GM19468 (cell line): ENCODE measurements at regions not wholly inside any gene's neighbourhood (a gene's known extent, or its start where the extent isn't known, plus 50 kb on each side); places are given as distances from the start of the nearest gene placed in this dataset.
A peak's percentile ranks its signal among the peaks of the same experiment; 100 is the strongest.

Experiments used
- ATAC-seq: cut with Tn5 transposase; IDR thresholded peaks from one replicate; pipeline ENCODE4 v1.9.1; 2021; ENCODE audit warnings: mild to moderate bottlenecking, moderate library complexity, moderate number of reproducible peaks; ENCODE audit not compliant: unreplicated experiment; ENCODE audit errors: extremely low read depth

- peak; percentile 100 for ATAC-seq
Observed at GRCh38 chr2:76599732-76600368, 889.1 kb upstream of the GCFC2 start.

DNA sequence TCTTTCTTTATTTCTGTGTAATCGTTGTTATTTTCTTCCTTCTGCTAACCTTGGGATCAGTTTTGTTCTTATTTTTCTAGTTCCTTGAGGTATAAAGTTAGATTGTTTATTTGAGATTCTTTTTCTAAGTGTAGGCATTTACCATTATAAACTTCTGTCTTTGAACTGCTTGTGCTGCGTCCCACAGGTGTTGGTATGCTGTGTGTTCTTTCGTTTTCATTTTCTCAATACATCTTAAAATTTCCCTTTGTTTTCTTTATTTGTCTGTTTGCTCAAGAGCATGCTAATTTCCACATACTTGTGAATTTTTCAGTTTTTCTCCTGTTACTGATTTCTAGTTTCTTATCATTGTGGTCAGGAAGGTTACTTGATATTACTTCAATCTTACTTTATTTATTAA lies 873.8 kb upstream of the GCFC2 start:
- ATAC-seq: no peak

DNA sequence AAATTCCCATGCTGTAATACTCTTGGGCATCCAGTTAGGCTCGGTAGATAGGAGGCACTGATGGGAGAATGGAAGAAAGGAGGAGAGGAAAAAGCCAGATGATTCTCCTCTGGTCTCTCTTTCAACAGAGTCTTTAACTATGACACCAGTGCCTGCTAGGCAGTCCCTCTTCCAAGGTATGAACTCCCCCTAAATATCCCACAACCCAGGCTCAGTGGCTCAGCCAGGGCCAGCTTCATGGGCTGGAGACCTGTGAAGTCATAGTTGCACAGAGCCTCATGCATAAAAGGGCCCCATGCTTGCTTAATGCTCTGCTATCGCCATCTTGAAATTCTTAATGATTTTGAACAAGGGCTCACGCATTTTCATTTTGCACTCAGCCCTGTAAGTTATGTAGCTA lies 869.2 kb upstream of the GCFC2 start:
- ATAC-seq: no peak

DNA sequence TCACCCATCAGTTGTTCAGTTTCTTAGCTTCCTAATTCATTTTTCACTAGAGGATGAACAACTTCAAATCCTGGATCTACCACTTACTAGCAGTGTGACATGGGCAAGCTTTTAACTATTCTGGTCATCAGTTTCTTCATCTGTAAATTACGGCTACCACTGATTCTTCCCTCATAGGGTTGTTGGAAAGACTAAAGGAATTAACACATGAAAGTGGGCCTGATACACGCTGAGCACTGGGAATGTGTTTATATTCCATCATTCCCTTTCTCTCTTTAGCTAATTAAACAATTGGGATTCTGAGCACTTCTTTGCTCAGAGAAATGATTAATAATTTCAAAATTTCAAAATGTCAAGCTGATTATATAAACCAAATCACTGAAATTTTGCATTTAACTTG lies 862.3 kb upstream of the GCFC2 start:
- no peak for ATAC-seq

- no peak for ATAC-seq
Observed at GRCh38 chr2:76569819-76570218, 859.1 kb upstream of the GCFC2 start.

GRCh38 chr2:76567478-76567877 lies 856.8 kb upstream of the GCFC2 start:
- ATAC-seq: no peak

DNA sequence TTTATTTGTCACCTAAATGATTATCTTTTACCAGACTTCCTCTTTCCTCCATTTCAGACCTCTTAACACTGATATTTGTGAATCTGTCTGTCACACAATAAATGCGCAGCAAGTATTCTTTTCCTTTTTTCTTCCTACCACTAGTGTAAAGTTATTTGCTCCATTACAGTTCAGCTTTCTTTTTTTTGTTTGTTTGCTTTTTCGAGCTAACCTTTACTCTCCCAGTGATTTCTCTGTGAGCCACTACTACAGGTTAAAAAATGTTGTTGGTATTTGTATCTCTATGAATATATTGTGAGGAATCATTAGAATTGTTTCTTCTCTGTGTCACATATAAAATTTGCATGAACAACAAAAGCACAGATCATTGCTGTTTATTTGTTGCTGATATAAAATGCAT lies 854.0 kb upstream of the GCFC2 start:
- ATAC-seq: no peak

DNA sequence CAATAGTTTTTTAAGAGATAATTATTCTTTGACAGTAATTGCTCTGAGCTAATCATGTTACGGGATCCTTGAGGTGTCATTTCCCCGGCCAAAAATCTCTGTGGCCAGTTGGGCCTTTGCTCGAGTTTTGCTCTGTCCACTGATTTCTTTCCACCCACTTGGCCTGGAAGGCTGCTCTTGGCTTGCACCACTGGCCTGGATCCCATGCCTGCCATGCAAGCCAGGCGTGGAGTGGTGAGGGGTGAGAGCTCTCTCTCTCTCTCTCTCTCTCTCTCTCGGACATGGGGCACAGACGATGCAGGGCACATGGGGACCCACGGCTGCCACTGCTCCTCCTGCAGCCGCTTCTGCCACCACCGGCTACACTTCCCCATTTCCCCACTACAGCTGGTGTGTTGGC lies 853.0 kb upstream of the GCFC2 start:
- no peak for ATAC-seq

- ATAC-seq: no peak
Observed at GRCh38 chr2:76558157-76558556, 847.4 kb upstream of the GCFC2 start.

- no peak for ATAC-seq
Observed at GRCh38 chr2:76556018-76556417, 845.3 kb upstream of the GCFC2 start.

GRCh38 chr2:76546207-76546606 lies 835.5 kb upstream of the GCFC2 start:
- ATAC-seq: no peak

- ATAC-seq: no peak
Observed at GRCh38 chr2:76544901-76545300, 834.2 kb upstream of the GCFC2 start.

DNA sequence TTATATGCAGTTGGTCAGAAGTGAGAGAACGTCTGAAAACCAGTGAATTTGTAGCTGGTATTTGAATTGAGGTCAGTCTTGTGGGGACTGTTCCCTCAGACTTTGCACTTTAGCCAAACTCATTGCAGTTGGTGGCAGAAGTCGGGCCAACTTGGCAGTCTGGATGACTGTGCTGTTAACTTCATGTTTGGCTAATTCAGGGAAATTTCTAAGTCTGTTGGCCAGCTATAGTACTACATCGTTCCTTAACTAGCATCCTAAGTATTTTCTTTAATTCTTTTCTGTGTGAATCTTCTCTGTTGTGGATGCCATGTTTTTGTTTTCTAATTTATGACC lies 806.8 kb upstream of the GCFC2 start:
- no peak for ATAC-seq

DNA sequence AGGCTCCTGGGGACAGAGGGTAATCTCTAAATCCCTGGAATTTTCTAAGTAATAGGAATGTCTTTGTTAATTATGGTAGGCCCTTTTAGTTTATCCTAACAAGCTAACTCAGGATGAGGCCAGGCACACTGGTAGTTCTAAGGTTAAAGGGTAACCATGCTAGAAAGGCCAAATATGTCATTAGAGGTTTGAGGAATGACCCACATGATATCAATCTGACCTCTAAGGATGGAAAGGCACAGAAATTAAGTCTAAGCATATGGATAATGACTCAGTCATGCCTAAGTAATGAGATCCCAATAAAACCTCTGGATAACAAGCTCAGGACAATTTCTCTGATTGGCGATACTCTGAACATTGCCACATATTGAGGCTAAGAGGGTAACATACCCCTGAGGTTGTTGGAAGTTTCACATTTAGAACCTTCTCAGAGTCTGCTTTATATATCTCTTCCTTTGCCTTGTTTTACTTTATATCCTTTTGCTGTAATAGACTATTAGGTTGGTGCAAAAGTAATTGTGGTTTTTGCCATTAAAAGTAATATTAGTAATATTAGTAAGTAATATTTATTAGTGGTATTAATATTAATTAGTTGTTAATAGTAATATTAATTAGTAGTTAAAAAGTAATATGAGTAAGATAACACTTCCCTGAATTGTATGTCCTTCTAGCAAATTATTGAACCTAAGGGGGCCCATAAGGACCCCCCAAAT lies 806.3 kb upstream of the GCFC2 start:
- ATAC-seq: no peak

DNA sequence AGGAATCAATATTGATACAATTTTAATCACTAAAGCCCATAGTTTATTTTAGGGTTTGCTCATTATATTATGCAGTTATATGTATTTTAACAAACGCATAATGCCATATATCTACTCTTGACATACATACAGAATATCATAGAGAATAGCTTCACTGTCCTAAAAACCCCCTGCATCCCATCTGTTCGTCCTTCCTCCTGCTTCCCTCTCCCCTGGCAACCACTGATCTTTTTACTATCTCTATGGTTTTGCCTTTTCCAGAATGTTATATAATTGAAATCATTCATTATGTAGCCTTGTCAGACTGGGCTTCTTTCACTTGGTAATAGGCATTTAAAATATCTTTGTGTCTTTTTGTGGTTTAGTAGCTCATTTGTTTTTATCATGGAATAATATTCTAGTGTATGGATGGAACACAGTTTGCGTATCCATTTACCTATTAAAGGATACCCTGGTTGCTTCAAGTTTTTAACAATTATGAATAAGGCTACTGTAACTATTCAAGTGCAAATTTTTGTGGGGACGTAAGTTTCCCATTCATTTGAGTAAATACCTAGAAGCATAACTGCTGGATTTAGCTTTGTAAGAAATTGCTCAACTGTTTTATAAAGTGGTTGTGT lies 801.6 kb upstream of the GCFC2 start:
- no peak for ATAC-seq

- no peak for ATAC-seq
Observed at GRCh38 chr2:76506538-76506937, 795.8 kb upstream of the GCFC2 start.

GRCh38 chr2:76501641-76502040 lies 790.9 kb upstream of the GCFC2 start:
- ATAC-seq: no peak

DNA sequence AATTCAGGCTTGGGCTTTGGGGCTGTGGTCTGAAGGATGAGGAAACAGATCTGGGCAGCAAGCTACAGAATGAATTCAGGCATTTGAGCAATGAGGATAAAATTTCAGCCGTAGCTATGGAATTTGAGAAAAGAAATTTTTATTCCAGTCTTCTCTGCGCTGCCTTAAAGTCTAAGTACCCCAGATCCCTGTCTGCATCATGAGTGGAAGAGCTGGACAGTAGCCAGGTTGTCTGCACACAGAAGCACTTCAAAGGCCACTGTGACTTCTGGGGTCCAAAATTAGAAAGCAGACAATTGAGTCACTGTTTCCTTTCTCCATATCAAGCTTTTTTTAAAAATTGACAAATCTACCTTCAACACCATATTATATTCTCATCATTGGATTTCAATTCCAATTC lies 787.6 kb upstream of the GCFC2 start:
- no peak for ATAC-seq

- ATAC-seq: no peak
Observed at GRCh38 chr2:76491503-76491902, 780.8 kb upstream of the GCFC2 start.

- no peak for ATAC-seq
Observed at GRCh38 chr2:76478266-76479035, 767.7 kb upstream of the GCFC2 start.

DNA sequence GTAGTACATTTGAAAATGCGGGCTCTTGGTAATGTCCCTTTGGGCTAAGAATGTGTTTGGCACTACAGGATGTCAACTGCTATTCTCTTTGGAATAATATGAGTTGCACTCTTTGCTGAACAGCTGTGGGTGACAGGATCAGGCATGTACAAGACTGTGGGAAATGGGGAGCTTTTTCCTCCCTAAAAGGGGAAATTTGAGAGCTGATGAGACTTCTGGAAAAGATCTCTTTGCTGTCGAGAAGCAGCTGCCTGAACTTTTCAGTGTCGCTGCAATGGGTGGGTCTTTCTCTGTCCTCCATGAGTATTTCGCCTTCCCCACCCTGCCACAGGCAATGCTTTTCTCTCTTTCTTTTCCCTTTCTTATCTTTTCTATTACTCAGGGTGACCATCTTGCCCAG lies 762.2 kb upstream of the GCFC2 start:
- ATAC-seq: no peak
